Mesothelial cell of epicardium (in vitro differentiated cells): ENCODE measurements at regions not wholly inside any gene's neighbourhood (a gene's known extent, or its start where the extent isn't known, plus 50 kb on each side); places are given as distances from the start of the nearest gene placed in this dataset.
"Not testable (repeated sequence)": the region's sequence is repeated elsewhere in the genome, so short reads cannot be mapped to it uniquely, and the experiment has no call there.

Source experiments
- DNase-seq, 2 experiments: peaks; one replicate each; pipeline ENCODE4 v3.0.0; 2021; ENCODE audit warnings: low spot score in 2 of 2; ENCODE audit not compliant: unreplicated experiment in 2 of 2
- H3K27ac Mint-ChIP-seq: 2 replicates; pipeline ENCODE4 v1.8.0; 2021; ENCODE audit warnings: mixed read lengths
- H3K27me3 Mint-ChIP-seq: 2 replicates; pipeline ENCODE4 v1.8.0; 2021; ENCODE audit warnings: low read depth, mixed read lengths
- H3K36me3 Mint-ChIP-seq: 2 replicates; pipeline ENCODE4 v1.8.0; 2021; ENCODE audit warnings: mixed read lengths
- H3K4me1 Mint-ChIP-seq: 2 replicates; pipeline ENCODE4 v1.8.0; 2021; ENCODE audit warnings: mixed read lengths
- H3K4me3 Mint-ChIP-seq: 2 replicates; pipeline ENCODE4 v1.8.0; 2021; ENCODE audit warnings: mild to moderate bottlenecking, moderate library complexity, mixed read lengths
- H3K9me3 Mint-ChIP-seq: 2 replicates; pipeline ENCODE4 v1.8.0; 2021; ENCODE audit warnings: mixed read lengths
- TF ChIP-seq, protein P1 (sequence below): fragments of 200-600 bp; sonication (generic); IDR thresholded peaks from one replicate; pipeline ENCODE4 v1.5.0; 2021; ENCODE audit warnings: antibody characterized with exemption; ENCODE audit not compliant: unreplicated experiment

DNA sequence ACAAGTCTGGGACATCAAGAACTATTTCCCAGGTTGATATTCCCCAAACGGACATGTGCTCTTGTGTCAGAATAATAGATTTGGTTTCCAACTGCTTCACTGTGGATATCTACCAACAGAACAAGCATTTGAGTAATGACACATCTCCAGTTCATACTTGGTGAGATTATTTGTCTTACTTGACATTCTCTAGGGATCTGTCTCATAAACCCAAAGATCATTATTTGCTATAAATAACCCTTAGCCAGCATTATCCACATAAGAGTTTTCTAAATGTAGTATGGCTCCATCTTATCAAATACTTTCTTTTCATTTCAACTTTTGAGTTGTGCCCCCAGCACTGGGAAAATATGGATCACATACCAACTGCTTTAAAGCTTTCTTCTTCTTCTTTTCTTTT, 1063.9 kb upstream of the CDH18 start:
- Mint-ChIP-seq H3K27me3 (no peaks in the 10 kb centered on the region), H3K36me3 (no peaks in the 10 kb centered on the region), H3K4me1 (no peaks in the 10 kb centered on the region), H3K4me3 (no peak overlapping the region), H3K27ac (no peak overlapping the region), H3K9me3 (no peaks in the 10 kb centered on the region)
- no peak for DNase-seq
- TF ChIP-seq, protein P1, sequence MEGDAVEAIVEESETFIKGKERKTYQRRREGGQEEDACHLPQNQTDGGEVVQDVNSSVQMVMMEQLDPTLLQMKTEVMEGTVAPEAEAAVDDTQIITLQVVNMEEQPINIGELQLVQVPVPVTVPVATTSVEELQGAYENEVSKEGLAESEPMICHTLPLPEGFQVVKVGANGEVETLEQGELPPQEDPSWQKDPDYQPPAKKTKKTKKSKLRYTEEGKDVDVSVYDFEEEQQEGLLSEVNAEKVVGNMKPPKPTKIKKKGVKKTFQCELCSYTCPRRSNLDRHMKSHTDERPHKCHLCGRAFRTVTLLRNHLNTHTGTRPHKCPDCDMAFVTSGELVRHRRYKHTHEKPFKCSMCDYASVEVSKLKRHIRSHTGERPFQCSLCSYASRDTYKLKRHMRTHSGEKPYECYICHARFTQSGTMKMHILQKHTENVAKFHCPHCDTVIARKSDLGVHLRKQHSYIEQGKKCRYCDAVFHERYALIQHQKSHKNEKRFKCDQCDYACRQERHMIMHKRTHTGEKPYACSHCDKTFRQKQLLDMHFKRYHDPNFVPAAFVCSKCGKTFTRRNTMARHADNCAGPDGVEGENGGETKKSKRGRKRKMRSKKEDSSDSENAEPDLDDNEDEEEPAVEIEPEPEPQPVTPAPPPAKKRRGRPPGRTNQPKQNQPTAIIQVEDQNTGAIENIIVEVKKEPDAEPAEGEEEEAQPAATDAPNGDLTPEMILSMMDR = no peak

DNA sequence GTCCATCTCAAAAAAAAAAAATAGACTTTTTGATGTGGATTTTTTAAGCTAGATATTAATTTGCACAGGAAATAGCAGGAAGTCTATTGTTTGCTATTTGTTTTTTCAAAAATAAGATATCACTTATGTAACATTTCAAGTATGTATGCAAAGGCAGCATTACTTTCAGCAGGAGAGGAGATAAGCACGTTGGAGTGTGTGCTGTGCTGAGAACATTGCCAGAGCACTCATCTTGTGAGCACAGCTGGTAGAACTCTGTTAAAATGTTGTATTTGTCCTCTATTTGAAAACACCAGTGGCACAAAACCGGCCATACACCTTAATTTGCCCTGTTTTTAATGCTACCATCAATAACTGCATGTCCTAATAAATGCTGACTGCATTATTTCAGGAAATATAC, 1061.9 kb upstream of the CDH18 start:
- Mint-ChIP-seq H3K4me1 (no peaks in the 10 kb centered on the region), H3K27ac (no peak overlapping the region), H3K36me3 (no peaks in the 10 kb centered on the region), H3K27me3 (no peaks in the 10 kb centered on the region), H3K4me3 (no peak overlapping the region), H3K9me3 (peaks cover 4% of the 10 kb centered on the region)
- TF ChIP-seq, protein P1 = no peak
- no peak for DNase-seq

DNA sequence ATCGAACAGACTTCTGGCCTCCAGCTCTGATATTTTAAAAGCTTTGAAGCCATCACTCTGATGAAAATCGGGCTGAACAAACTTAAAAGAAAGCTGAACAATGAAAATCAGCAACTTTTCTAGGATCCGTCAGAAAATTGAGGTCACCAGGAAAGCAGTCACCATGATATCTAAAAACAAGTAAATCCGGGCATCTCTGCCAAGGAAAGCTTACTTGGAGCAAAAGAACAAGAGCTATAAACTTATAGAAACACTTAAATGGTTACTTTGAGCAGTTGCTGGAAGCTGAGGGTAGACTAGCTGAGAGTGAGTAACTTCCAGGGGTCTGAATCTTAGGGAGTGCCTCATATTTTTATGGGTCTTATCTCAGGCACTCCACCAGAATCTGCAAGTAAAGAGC, 1043.0 kb upstream of the CDH18 start:
- H3K27me3 Mint-ChIP-seq = no peaks in the 10 kb centered on the region
- no peaks in the 10 kb centered on the region for H3K36me3 Mint-ChIP-seq
- no peak overlapping the region for H3K4me3 Mint-ChIP-seq
- H3K4me1 Mint-ChIP-seq = peaks cover 1% of the 10 kb centered on the region
- no peak for DNase-seq
- H3K9me3 Mint-ChIP-seq = no peaks in the 10 kb centered on the region
- no peak overlapping the region for H3K27ac Mint-ChIP-seq
- TF ChIP-seq, protein P1 = no peak

DNA sequence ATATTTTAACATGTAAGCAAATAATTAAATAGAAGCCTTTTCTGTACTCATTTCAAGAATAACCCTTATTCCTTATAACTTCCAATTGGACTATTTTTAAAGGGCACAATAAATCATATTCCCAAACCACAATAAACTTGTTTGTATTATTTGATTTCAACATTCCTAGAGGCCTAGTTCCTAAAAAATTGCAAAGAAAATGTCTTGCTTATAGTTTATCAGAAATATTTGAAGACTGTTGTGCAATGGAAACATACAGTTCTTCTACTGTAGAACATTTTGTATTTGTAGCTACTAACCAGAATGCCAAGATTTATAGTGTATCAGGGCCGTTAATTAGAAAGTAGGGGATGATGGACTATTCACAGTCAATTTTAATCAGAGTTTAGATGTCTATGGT, 1037.0 kb upstream of the CDH18 start:
- Mint-ChIP-seq H3K27ac (no peak overlapping the region), H3K4me1 (no peaks in the 10 kb centered on the region), H3K36me3 (peaks cover 1% of the 10 kb centered on the region), H3K4me3 (no peak overlapping the region), H3K27me3 (no peaks in the 10 kb centered on the region), H3K9me3 (peaks cover 19% of the 10 kb centered on the region)
- TF ChIP-seq, protein P1 = no peak
- no peak for DNase-seq

DNA sequence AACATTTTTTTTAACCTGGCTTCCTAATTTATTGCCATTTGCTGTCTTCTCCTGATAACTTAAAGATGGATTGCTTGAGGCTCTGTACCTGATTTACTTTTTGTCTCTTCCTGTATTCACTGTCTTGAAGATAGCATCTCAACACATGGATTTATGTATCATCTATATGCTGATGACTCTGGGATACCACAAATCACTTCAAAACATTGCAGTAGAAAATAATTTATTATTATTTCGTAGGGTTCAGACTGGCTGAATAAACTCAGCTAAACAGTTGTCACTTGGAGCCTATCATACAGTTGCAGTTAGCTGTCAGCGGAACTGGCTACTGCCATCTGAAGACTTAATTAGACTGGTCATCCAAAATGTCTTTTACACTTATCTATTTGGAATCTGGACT, 1025.2 kb upstream of the CDH18 start:
- TF ChIP-seq, protein P1 = no peak
- Mint-ChIP-seq H3K4me3 (no peak overlapping the region), H3K9me3 (peaks cover 8% of the 10 kb centered on the region), H3K27me3 (no peaks in the 10 kb centered on the region), H3K4me1 (peaks cover 5% of the 10 kb centered on the region), H3K27ac (no peak overlapping the region), H3K36me3 (no peaks in the 10 kb centered on the region)
- no peak for DNase-seq

DNA sequence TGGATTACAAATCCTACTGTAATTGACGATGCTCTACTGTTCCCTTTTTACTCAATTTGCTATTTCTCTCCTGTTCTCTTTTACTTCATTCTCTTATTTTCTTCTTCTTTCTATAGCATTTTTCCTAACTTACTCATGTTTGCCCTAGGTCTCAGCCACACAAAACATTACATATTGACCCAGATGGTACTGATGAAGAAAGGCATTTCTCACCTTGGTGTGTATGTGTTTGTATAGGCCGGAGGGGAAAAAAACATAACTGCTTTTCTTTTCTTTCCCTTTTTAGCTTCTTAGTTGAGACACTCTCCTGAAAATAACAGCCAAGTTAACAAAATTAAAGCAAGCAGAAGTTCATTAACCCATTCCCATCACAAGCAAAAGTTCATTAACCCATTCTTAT, 1019.8 kb upstream of the CDH18 start:
- TF ChIP-seq, protein P1 = no peak
- Mint-ChIP-seq H3K27me3 (no peaks in the 10 kb centered on the region), H3K36me3 (no peaks in the 10 kb centered on the region), H3K4me1 (no peaks in the 10 kb centered on the region), H3K9me3 (no peaks in the 10 kb centered on the region), H3K4me3 (no peak overlapping the region), H3K27ac (no peak overlapping the region)
- DNase-seq = no peak

DNA sequence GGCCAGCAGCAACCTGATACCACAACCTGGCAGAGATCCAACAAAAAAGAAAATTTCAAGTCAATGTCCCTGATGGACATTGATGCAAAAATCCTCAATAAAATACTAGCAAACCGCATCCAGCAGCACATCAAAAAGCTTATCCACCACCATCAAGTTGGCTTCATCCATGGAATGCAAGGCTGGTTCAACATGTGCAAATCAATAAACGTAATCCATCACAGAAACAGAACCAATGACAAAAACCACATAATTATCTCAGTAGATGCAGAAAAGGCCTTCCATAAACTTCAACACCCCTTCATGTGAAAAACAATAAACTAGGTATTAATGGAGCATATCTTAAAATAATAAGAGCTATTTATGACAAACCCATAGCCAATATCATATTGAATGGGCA, 1000.9 kb upstream of the CDH18 start:
- H3K4me1 Mint-ChIP-seq, H3K4me3 Mint-ChIP-seq, H3K27ac Mint-ChIP-seq, DNase-seq, H3K27me3 Mint-ChIP-seq: not testable (repeated sequence)
- peaks cover 13% of the 10 kb centered on the region for H3K36me3 Mint-ChIP-seq
- peaks cover 61% of the 10 kb centered on the region for H3K9me3 Mint-ChIP-seq
